Ammon's horn (tissue), 1 donor: ENCODE measurements at regions not wholly inside any gene's neighbourhood (a gene's known extent, or its start where the extent isn't known, plus 50 kb on each side); places are given as distances from the start of the nearest gene placed in this dataset.
A peak's percentile ranks its signal among the peaks of the same experiment; 100 is the strongest.
"Not testable (repeated sequence)": the region's sequence is repeated elsewhere in the genome, so short reads cannot be mapped to it uniquely, and the experiment has no call there.

Experiments used
- DNase-seq: peaks from one replicate; pipeline ENCODE4 v3.0.0-alpha.2; 2016; ENCODE audit warnings: low spot score

DNA sequence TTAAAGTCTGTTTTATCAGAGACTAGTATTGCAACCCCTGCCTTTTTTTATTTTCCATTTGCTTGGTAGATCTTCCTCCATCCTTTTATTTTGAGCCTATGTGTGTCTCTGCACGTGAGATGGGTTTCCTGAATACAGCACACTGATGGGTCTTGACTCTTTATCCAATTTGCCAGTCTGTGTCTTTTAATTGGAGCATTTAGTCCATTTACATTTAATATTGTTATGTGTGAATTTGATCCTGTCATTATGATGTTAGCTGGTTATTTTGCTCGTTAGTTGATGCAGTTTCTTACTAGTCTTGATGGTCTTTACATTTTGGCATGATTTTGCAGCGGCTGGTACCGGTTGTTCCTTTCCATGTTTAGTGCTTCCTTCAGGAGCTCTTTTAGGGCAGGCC is 381.5 kb upstream of the ZEB2 start:
- DNase-seq: not testable (repeated sequence)

DNA sequence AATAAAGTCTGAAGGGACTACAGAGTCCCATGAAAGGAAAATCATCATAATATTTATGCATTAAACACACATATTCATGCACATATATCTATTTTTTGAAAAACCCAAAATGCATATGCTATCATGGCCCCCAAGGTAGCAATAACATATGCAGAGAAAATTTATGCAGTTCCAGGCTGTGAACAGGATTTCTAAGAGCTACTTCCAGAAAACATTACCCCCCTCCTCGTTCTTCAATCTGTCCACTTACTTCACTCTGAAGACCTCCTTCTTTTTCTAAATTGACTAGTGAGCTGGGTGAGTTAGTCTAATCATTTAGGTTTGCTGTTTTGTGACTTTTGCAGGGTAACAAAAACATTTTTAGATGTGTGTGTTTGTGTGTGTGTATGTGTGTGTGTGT is 376.4 kb upstream of the ZEB2 start:
- DNase-seq: no peak

DNA sequence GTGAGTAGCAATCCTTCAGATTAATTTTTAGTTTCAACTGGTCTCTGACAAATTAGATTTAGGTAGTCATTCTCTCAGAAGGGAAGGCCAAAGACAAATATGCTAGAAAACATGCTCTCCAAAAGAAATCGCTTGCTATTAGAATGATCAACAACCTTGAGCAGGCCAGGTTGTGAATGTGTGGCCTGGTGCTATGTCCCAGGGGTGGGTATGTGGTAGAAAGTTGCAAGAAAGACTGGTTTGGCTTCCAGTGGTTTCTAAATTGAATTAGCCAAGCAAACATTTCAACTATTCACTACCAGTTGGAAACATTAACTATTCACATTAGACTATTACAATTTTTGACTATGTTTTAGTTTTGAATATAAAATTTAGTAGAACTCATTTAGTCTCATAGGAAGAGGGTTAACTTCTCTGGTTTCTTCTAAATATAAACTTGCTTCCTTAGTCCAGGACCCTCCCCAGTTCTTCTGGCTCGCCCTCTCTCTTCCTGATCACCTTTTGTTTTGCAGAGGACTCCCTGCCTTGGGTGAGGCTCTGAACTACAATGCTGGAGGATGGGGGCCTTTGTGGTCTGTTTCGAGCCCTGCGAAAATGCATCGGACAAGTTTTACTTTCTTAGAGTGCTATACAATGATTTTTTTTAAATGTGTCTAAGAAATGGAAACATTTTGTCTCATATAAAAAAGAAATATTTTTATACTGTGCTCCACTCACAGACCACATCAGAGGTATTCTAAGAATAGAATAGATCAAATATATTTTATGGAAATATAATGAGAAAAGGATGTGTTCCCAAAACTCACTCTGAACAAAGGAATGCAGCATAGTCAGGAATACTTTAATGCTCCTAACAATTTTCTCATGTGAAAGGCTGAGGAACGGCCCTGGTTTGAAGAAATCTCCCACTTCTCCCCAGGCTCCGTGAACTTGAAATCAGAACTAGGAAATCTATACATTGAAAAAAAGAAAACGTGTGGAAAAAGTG is 375.0 kb upstream of the ZEB2 start:
- DNase-seq: no peak

DNA sequence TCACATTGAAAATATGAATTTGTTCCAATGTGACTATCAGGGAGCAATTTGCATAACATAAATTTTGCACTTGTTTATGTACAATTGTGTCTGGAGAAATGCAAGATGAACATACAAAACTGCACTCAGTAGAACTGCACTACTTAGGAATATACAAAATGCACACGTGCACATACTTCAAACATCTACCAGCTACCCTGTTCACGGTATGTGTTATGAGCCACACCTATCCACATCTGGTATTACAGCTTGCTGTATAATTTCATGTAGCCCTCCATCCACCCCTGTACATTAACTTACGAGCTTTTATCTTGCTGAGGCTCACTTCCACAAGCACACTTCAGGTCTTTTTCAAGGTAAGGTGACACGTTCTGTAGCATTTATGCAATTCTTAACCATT is 373.5 kb upstream of the ZEB2 start:
- no peak for DNase-seq

DNA sequence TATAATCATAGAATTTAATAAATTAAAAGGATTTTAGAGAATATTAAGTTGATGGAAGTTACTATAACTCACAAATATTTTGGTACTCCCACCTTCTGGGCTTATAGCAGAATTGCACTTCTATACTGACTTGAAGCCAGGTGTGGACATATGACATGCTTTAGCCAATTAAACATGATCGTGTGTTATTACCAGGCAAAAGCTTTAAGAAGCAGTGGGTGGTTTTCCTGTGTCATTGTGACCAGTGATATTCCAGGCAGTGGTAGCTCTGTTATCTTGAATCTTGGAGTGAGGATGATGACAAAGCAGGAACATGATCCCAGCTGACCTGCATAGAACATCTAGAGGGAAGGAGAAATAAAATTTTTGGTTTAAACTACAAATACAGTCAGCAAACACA is 370.9 kb upstream of the ZEB2 start:
- no peak for DNase-seq

DNA sequence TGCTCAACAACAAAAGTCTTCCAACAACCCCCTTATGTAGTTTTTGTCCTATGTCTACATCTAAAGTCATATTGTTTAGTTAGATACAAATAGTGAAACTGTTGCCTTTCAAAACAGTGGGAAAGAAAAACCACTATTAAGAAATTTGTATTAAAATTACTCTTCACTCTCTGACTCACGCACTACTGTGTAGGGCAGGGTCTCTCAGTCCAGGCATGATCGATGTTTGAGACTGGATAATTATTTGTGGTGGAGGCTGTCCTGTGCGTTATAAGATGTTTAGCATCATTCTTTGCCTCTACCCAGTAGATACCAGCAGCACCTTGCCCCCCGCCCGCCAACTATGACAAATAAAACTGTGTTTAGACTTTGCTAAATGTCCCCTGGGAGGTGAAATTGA is 369.4 kb upstream of the ZEB2 start:
- DNase-seq: no peak

DNA sequence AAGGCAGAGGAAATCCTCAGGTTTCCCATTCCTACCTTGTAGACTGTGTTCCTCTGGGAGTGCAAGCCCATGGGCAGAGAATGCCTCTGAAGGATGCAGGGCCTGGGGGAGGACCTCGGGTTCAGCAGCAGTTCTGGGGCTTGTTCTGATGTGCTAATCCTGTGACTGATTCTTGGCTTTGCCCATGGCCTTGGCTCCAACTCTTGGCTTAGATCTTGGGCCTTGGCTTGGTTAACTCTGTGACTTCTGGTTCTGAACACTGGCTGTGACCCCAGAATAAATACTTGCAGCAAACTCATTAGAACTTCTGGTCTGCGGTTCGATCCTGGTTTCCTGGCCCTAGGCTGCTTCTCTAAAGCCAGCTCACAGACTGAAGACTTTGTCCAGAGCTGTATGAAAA is 366.9 kb upstream of the ZEB2 start:
- DNase-seq: peak; percentile 47

DNA sequence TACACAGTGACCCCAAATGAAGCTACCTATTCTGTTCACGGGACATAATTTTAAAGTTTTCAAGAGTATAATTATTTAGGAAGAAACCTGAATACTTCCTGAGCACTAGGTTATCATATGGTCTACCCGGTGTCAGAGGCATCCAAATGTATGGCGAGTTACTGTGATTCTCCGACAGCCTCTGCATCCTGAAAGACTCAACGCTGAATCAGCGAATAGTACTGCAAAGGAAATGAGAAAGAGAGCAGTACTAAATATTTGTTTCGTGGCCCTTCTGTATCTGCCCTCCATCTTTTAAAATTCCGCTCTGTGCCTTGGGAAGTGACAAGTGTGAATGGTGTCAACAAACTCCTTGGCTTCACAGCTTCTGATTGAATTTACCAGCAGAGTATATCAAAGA is 358.0 kb upstream of the ZEB2 start:
- DNase-seq: no peak

DNA sequence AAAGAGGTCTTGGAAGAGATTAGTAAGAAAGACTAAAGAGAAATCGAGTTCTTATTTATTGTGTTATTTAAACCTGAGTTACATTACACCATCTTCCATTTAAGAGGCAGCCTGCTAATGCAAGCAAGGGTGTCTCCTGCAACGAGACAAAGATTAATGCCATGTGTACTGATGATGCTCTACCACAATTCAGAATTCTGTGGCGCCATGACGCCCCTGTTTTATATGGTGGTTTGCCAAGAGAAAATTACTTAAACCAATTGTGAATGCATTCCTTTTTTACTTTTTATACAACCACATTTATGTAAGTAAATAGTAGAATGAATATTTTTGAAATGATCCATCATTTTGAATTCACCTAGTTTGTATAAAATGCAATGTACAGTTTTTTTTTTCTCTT is 356.1 kb upstream of the ZEB2 start:
- no peak for DNase-seq

DNA sequence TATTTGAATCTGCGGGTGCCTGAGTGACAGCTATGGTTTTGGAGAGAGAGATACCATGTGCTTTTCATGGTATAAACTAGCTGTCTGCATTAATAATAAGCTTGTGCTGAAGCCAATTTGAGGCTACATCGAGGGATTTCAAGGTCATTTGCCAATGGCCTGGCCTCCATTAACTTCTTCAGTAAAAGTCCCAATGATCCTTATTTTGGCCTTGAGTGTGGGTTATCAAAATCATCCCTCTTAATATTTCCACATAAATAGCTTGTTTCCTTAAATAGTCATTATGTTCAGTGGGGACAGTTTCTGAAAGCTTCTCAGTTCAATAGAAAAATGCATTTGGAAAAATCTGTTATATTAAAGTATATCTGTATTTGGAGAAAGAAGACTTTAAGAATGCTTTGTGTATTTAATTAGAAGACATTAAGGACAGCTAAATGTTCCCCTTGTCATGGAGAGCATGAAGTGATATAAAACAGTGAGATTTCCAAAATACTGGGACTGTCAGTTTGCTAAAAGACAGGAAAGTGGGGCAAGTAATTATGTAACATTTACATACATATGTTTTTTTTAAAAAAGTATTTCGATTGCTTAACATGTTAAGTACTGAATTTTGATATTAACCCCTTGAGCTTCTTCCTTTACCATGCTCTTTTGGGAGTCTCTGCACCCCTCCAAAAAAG is 355.5 kb upstream of the ZEB2 start:
- DNase-seq: no peak

DNA sequence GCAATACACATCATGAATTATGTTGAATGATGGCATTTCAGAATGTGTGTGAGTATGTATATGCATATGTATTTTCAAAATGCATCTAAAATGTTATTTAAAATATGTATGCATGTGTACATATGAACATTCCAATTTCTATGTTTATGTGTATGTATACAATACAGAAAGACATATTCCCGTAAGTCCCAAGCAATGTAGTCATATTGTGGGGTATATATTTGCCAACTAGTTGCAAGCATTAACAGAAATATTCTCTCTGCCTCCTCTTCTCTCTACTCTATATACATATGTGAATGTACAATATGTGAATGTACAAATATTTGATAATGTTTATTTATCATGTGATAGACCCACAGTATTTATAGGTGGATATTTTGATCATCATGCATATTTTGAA is 345.8 kb upstream of the ZEB2 start:
- no peak for DNase-seq

DNA sequence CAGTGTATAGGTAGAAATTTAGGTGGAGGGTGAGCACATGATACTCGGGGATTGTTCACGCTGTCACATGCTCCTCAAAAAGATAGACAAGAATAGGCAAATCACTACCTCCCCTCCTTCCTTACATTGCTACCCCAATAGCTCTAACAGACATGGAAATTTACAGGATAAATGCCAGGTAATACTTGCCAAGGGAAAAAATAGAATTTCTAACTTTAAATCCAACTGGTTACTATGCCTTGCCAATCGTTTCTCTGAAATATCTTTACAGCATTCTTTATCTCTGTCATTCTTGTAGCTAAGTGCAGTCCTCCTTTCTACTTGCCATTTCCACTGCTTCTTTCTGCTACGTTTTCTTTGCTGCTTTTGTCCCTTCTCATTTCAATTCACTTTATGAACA is 339.8 kb upstream of the ZEB2 start:
- DNase-seq: no peak

DNA sequence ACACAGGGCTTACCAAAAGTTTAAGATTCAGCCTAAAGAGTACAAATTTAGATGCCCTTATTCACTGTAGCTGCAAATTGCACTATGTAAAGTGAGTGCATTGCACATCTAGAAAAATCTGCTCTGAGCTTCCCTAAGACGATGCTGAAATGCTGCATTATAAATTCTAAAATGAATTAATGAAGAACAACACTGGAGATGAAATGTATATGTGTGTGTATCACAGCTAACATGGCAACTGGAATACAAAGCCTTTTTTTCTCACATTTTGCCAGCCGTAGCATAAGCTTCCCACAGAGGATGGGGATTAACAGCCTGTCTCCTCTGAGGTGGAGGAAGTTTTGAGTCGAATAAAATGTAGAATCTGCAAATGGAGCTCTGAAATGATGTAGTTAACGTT is 338.3 kb upstream of the ZEB2 start:
- no peak for DNase-seq

DNA sequence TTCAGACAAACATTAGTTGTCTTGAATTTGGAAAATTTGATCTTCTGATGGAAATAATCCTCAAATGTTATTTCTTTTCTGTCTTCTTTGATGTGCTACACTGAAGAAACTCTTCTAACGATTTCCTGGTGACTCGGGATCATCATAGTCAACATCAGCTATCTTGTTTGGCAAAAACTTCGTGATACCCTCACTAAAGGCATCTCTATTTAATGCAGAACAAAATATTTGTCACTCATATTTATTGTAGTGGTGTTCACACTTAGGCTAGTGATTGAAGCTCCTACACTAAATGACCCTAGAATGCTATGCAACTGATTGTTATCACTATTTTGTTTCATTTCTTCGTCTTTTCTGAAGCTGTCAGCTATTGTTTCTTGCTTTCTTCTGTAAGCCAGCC is 334.7 kb upstream of the ZEB2 start:
- DNase-seq: no peak

DNA sequence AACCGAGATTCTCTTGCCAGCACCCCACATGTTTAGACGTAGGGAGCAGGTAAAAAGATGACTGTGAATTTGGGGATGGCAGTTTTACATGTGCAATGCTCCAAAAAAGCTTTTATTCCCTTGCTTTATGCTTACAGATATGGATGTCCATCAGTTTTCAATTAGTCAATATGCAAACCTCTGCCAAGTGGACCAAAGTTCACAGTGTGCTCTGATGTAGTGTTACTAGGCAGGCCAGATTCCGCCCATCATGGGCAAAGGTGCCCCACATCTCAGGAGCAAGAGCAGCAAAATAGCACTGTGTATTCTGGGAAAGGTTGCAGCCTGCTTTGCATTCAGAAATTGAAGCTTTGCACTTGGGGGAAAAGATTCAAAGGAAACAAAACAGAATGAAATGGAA is 329.7 kb upstream of the ZEB2 start:
- peak; percentile 29 for DNase-seq

DNA sequence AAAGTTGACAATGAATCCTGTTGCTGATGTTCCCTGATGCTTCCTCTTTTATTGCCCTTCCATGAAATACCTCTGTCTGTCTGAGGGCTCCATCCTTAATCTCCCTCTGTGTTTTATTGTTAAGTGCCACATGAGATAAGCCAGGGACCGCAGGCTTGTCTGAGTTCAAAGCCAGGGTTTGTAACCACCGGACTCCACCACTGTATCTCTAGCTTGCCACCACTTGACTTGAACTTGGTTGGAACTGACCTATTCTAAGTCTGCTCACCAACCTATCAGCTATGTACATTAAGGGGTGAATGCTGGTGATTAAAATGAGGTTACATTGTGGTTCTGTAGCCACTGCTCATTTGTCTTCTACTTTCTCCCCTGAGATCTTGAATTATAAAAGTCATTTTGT is 328.5 kb upstream of the ZEB2 start:
- no peak for DNase-seq

DNA sequence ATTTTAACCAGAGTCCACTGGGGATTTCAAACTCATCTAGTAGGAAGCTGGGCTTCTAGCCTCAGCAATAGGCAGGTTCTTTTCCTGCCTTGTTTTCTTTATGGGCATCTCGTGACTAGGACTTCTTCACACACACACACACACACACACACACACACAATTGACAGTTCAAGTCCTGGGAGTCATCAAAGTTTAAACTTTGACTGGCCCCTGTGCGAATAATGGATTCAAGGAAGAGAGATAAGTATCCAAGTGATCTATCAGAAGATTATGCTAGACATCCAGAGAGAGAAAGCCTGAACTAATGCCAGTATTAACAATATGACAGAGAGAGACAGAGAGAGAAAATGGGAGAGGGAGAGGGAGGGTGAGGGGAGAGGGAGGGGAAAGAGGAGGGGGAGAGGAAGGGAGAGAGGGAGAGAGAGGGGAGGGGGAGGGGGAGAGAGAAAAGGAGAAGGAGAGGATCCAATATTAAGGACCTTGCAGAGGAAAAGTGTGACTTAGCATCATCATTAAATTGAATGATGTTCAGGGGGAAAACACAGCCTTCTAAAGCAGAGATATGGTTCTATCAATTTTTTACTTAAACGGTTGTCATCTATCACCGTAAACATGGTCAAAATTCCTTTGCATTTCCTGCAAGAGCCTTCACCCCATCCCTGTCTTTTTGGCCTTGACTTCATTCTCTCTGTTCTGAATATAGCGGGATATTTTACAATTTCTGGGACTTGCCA is 327.6 kb upstream of the ZEB2 start:
- no peak for DNase-seq

DNA sequence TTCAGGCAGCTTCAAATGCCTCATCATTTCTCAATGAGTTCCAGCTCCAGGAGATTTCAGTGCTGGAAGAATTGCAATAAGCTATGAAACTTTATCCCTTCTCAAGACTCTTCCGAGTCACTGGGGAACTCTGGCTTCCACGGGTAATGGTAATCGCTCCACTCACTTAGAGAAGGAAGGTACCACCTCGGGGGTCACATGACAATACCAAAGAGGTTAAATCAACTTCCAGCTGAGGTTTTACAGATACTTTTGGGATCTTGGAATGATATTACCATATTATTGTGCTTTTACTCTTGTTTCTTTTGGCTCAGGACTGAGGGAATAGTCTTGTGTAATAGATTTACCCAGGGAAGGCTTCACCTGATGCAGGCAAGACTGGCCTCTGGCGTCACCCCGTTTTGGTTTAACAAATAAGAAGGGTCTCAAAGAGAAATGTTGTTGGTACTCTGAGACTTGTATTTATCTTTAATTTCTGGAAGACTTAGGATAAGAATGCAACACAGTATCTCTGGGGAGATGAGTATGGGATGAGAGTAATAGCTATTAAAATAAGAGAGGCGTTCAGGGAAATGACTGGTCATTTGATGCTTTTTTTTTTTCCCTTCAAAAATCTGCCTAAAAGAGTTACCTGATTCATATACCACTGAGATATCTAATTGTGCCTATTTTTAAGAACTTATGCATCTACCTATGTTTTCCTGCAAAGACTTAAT is 316.9 kb upstream of the ZEB2 start:
- DNase-seq: no peak

DNA sequence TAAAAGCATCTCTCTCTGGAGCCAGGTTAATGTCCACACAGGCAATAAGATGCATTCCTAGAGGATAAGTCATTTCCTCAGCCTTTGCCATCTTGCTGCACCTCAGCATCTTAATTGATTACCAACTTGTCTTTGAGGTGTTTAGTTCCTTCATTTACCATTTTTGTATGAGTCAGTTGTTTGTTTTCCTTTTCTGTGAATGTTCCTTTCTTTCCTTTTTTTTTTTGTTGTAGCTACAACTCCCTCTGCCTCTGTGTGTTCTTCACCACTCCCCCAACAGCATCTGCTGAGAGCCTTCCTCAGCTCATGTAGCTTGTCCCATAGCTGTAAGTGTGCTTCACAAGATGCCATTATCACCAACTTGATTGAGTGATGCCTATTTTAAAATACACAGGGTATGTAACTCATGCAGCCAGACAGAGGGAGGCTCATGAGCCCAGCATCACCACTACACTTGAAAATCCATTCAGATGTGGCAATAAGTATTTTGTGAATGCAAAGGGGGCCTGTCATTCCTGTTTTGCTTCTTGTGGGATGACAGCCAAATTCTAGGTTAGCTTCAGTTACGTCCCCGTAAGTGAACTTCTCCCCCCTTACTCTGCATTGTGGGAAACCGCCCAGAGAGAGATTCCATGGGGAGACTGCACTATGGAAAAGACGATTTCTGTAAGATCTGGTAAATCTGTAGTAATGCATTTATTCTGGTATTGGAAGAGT is 315.9 kb upstream of the ZEB2 start:
- peak; percentile 16 for DNase-seq

DNA sequence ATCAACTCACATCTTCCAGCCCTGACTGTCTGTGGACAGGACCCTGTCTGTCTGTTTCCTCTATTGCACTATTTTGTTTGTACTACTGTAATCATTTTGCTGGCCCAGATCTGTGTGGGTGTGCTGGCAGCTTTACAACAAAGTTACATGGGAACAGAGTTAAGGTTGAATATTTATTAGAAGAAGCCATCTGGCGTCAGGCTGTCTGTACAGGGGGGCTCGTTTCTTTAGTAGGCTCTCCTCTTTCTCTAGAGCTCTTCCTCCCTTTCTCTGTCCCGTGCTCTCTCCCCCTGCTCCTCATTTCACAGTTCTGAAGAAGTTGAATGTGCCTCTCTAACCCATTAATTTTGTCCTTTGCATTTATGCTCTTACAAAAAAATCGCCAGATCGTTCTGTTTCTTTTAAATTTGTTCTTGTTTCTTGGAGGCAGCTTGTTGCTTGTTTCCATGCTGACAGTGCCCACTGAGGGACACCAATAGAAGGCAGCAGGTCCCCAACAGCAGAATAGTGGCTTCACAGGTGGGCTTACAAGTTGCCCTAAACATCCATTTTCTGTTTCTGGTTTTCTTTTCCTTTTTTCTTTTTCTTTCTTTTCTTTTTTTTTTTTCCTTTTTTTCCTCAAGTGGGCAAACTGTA is 315.2 kb upstream of the ZEB2 start:
- peak; percentile 22 for DNase-seq

DNA sequence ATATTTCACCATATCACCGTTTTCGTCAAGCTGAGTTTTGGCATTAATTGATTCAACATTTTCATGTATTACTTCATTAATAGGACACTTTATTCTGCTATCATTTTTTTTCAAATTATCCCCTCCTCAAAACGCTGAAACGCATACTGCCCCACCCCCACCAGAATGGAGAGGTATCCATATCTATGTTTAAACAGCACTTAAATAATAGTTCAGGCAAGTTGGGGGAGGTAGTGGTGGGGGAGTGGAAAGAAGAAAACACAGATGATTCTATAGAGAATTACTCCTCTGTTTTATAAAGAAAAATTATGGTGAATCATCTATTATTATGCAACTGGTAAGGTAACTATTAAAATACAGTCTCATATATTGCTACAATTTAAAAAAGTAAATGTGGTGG is 314.4 kb upstream of the ZEB2 start:
- no peak for DNase-seq
